Neural cell (in vitro differentiated cells): ENCODE measurements at regions not wholly inside any gene's neighbourhood (a gene's known extent, or its start where the extent isn't known, plus 50 kb on each side); places are given as distances from the start of the nearest gene placed in this dataset.
A peak's percentile ranks its signal among the peaks of the same experiment; 100 is the strongest.

Experiments
- H2AFZ ChIP-seq: fragments of 200-600, 300-800 bp; sonication (generic), shearing (Covaris generic); 2 replicates; pipeline ENCODE4 v1.6.0; 2014; ENCODE audit warnings: low read depth, mild to moderate bottlenecking, antibody characterized with exemption, low read length, moderate library complexity
- H3F3A ChIP-seq: fragments of 200-600 bp; shearing (Covaris generic); 2 replicates; pipeline ENCODE4 v1.6.1; 2016; ENCODE audit warnings: mild to moderate bottlenecking, moderate library complexity, mixed read lengths, antibody characterized with exemption, low read length; ENCODE audit not compliant: insufficient read depth, poor library complexity, severe bottlenecking
- H3K27ac ChIP-seq: fragments of 200-600, 300-800 bp; sonication (generic), shearing (Covaris generic); 2 replicates; pipeline ENCODE4 v1.5.1; 2014; ENCODE audit warnings: mild to moderate bottlenecking, low read length, moderate library complexity
- H3K27me3 ChIP-seq: fragments of 300-800, 200-600 bp; sonication (generic), shearing (Covaris generic); 2 replicates; pipeline ENCODE4 v1.6.0; 2014; ENCODE audit warnings: mild to moderate bottlenecking, low read depth, low read length, moderate library complexity; ENCODE audit not compliant: insufficient read depth
- H3K36me3 ChIP-seq: fragments of 300-800, 200-600 bp; sonication (generic), shearing (Covaris generic); 2 replicates; pipeline ENCODE4 v1.5.1; 2014; ENCODE audit warnings: mild to moderate bottlenecking, antibody characterized with exemption, low read length, moderate library complexity; ENCODE audit not compliant: insufficient read depth
- H3K4me2 ChIP-seq: fragments of 300-800, 200-600 bp; sonication (generic), shearing (Covaris generic); 2 replicates; pipeline ENCODE4 v1.6.0; 2014; ENCODE audit warnings: mild to moderate bottlenecking, low read length
- H3K4me3 ChIP-seq: fragments of 300-800, 200-600 bp; sonication (generic), shearing (Covaris generic); 2 replicates; pipeline ENCODE4 v1.5.1; 2014; ENCODE audit warnings: mild to moderate bottlenecking, low read length, moderate library complexity
- H3K79me2 ChIP-seq: fragments of 200-600 bp; shearing (Covaris generic); replicated peaks from 2 replicates; pipeline ENCODE4 v1.6.0; 2014; ENCODE audit warnings: mild to moderate bottlenecking, low read length, moderate library complexity; ENCODE audit not compliant: insufficient read depth
- H3K9ac ChIP-seq: fragments of 300-800, 200-600 bp; sonication (generic), shearing (Covaris generic); 2 replicates; pipeline ENCODE4 v1.6.1; 2016; ENCODE audit warnings: mild to moderate bottlenecking, low read length, mixed read lengths
- H3K9me2 ChIP-seq: fragments of 200-600 bp; shearing (Covaris generic); 2 replicates; pipeline ENCODE4 v1.6.1; 2016; ENCODE audit warnings: mild to moderate bottlenecking, low read length, mixed read lengths; ENCODE audit not compliant: insufficient read depth
- H3K9me3 ChIP-seq: fragments of 200-600, 300-800 bp; sonication (generic), shearing (Covaris generic); 2 replicates; pipeline ENCODE4 v1.6.1; 2016; ENCODE audit warnings: mild to moderate bottlenecking, mixed run types, low read length, moderate library complexity, mixed read lengths
- H4K20me1 ChIP-seq: fragments of 200-600 bp; shearing (Covaris generic); 2 replicates; pipeline ENCODE4 v1.6.1; 2016; ENCODE audit warnings: mild to moderate bottlenecking, mixed run types; ENCODE audit not compliant: insufficient read depth
- CTCF ChIP-seq: fragments of 450-650 bp; IDR thresholded peaks from 2 replicates; pipeline ENCODE4 v1.5.1; 2014; ENCODE audit warnings: antibody characterized with exemption, mild to moderate bottlenecking, moderate library complexity; ENCODE audit not compliant: poor library complexity, severe bottlenecking
- EZH2 ChIP-seq: fragments of 200-600, 300-800 bp; shearing (Covaris generic), sonication (generic); IDR thresholded peaks from 2 replicates; pipeline ENCODE4 v1.6.1; 2014; ENCODE audit warnings: antibody characterized with exemption, low read length, borderline replicate concordance, mild to moderate bottlenecking; ENCODE audit not compliant: insufficient read depth, poor library complexity, severe bottlenecking
- MXI1 ChIP-seq: fragments of 450-650 bp; conservative IDR thresholded peaks from 2 replicates; pipeline ENCODE4 v1.6.1; 2014; ENCODE audit warnings: antibody characterized with exemption, mild to moderate bottlenecking; ENCODE audit not compliant: poor library complexity, severe bottlenecking
- POLR2AphosphoS5 ChIP-seq: IDR thresholded peaks from 2 replicates; pipeline ENCODE4 v1.6.1; 2012
- RAD21 ChIP-seq: fragments of 450-650 bp; conservative IDR thresholded peaks from 2 replicates; pipeline ENCODE4 v1.6.1; 2014; ENCODE audit warnings: antibody characterized with exemption, mild to moderate bottlenecking, moderate library complexity
- SMC3 ChIP-seq: fragments of 450-650 bp; conservative IDR thresholded peaks from 2 replicates; pipeline ENCODE4 v1.6.1; 2014; ENCODE audit warnings: antibody characterized with exemption, mild to moderate bottlenecking, moderate library complexity; ENCODE audit not compliant: poor library complexity
- TAF1 ChIP-seq: IDR thresholded peaks from 2 replicates; pipeline ENCODE4 v1.6.1; 2012; ENCODE audit warnings: low read depth
- TF ChIP-seq, protein P1 (sequence below): IDR thresholded peaks from 2 replicates; pipeline ENCODE4 v1.6.1; 2012; ENCODE audit warnings: borderline replicate concordance

DNA sequence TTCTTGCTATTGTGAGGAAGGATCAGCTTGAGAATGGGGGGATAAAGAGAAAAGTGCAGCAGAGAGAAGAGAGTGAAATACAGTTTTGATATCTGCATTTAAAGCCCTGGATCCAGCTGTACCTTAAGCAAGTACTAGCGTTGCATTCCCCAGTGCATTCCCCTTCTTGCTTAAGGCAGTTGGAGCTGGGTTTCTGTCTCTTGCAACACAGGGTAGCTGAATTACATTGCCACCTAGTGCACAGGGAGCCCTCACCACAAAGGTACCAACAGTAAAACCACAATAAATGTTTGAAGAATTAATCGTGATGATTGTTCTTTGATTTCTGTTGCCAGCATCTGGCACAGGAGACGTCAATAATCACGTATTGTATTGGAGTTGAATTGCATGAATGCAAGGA is 588.7 kb downstream of the RBFOX1 start:
- TF ChIP-seq SMC3 (peak; percentile 70), CTCF (peak; percentile 64), RAD21 (peak; percentile 71)
- TF ChIP-seq, protein P1, sequence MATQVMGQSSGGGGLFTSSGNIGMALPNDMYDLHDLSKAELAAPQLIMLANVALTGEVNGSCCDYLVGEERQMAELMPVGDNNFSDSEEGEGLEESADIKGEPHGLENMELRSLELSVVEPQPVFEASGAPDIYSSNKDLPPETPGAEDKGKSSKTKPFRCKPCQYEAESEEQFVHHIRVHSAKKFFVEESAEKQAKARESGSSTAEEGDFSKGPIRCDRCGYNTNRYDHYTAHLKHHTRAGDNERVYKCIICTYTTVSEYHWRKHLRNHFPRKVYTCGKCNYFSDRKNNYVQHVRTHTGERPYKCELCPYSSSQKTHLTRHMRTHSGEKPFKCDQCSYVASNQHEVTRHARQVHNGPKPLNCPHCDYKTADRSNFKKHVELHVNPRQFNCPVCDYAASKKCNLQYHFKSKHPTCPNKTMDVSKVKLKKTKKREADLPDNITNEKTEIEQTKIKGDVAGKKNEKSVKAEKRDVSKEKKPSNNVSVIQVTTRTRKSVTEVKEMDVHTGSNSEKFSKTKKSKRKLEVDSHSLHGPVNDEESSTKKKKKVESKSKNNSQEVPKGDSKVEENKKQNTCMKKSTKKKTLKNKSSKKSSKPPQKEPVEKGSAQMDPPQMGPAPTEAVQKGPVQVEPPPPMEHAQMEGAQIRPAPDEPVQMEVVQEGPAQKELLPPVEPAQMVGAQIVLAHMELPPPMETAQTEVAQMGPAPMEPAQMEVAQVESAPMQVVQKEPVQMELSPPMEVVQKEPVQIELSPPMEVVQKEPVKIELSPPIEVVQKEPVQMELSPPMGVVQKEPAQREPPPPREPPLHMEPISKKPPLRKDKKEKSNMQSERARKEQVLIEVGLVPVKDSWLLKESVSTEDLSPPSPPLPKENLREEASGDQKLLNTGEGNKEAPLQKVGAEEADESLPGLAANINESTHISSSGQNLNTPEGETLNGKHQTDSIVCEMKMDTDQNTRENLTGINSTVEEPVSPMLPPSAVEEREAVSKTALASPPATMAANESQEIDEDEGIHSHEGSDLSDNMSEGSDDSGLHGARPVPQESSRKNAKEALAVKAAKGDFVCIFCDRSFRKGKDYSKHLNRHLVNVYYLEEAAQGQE = no peak
- H3K27me3 ChIP-seq = no peaks in the 10 kb centered on the region
- no peak overlapping the region for H2AFZ ChIP-seq
- H4K20me1 ChIP-seq = no peaks in the 10 kb centered on the region
- H3K27ac ChIP-seq = no peak overlapping the region
- no peak overlapping the region for H3K4me3 ChIP-seq
- no peaks in the 10 kb centered on the region for H3K36me3 ChIP-seq
- no peak overlapping the region for H3K4me2 ChIP-seq
- no peaks in the 10 kb centered on the region for H3F3A ChIP-seq
- no peak overlapping the region for H3K9ac ChIP-seq
- no peaks in the 10 kb centered on the region for H3K9me2 ChIP-seq
- H3K79me2 ChIP-seq = no peaks in the 10 kb centered on the region
- H3K9me3 ChIP-seq = no peaks in the 10 kb centered on the region

DNA sequence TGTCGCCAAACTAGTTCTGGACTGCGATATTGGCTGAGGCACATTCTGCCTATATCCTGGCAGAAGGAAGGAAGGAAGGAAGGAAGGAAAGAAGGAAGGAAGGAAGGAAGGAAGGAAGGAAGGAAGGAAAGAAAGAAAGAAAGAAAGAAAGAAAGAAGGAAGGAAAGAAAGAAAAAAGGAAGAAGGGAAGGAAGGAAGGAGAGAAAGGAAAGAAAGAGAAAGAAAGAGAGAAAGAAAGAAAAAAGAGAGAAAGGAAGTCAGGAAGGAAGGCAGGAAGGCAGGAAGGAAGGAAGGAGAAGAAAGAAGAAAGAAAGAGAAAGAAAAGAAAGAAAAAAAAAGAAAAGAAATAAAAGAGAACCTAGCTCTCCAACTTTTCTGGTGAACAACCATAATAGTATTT is 587.1 kb downstream of the RBFOX1 start:
- Histone ChIP-seq H3K27me3 (no peaks in the 10 kb centered on the region), H4K20me1 (no peaks in the 10 kb centered on the region), H3K36me3 (no peaks in the 10 kb centered on the region), H3K9ac (no peak overlapping the region), H3K27ac (no peak overlapping the region), H3K9me3 (no peaks in the 10 kb centered on the region), H3F3A (no peaks in the 10 kb centered on the region), H3K4me2 (no peak overlapping the region), H2AFZ (no peak overlapping the region), H3K9me2 (no peaks in the 10 kb centered on the region), H3K4me3 (no peak overlapping the region), H3K79me2 (no peaks in the 10 kb centered on the region)
- no peak for TF ChIP-seq RAD21
- no peak for TF ChIP-seq CTCF
- TF ChIP-seq EZH2 = no peak
- no peak for TF ChIP-seq SMC3
- TF ChIP-seq POLR2AphosphoS5 = no peak

DNA sequence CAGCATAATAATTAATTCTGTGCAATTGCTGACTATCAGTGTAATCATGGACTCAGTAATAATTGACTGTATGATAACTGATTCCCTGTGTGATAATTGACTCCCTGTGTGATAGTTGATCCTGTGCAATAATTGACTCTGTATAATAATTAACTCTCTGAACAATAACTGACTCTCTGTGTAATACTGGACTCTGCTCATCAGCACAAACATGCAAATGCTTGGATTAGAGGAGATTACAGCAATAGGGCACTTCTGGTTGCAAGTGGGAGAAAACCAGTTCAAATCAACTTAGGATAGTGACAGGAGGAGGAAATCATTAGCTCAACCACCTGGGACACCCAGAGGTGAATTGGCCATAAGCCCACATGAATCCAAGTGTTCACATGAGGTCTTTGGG is 582.1 kb downstream of the RBFOX1 start:
- Histone ChIP-seq H3K36me3 (no peaks in the 10 kb centered on the region), H3K79me2 (no peaks in the 10 kb centered on the region), H4K20me1 (no peaks in the 10 kb centered on the region), H3K9ac (no peak overlapping the region), H3K27ac (no peak overlapping the region), H3K9me2 (no peaks in the 10 kb centered on the region), H3K27me3 (no peaks in the 10 kb centered on the region), H3K9me3 (no peaks in the 10 kb centered on the region), H3K4me2 (no peak overlapping the region), H3K4me3 (no peak overlapping the region), H2AFZ (no peak overlapping the region), H3F3A (no peaks in the 10 kb centered on the region)
- TF ChIP-seq POLR2AphosphoS5 (no peak), MXI1 (no peak), TAF1 (no peak), CTCF (no peak), RAD21 (no peak), SMC3 (no peak), EZH2 (no peak)
- TF ChIP-seq, protein P1 = no peak
